HG02938 (cell line): ENCODE measurements at regions not wholly inside any gene's neighbourhood (a gene's known extent, or its start where the extent isn't known, plus 50 kb on each side); places are given as distances from the start of the nearest gene placed in this dataset.
"Not testable (repeated sequence)": the region's sequence is repeated elsewhere in the genome, so short reads cannot be mapped to it uniquely, and the experiment has no call there.

Experiments
- ATAC-seq: cut with Tn5 transposase; IDR thresholded peaks from one replicate; pipeline ENCODE4 v1.9.1; 2021; ENCODE audit warnings: mild to moderate bottlenecking, moderate library complexity; ENCODE audit not compliant: unreplicated experiment

DNA sequence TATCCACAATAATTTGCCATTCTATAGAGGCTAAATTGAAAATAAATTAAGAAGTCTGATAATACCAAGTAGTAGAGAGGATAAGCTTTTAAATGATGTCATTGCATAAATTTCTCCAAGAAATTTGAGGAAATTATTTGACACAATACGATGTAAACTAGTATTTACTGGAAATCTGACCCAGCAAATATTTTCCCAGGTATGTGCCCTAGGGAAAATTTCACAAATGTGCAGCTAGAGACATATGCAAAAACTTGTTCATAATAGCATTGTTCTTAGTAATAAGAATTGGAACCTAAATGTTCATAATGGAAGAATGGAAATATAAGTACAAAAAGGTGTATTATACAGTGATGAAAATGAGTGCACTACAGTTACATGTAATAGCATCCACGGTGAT is 888.8 kb upstream of the SOX11 start:
- no peak for ATAC-seq

DNA sequence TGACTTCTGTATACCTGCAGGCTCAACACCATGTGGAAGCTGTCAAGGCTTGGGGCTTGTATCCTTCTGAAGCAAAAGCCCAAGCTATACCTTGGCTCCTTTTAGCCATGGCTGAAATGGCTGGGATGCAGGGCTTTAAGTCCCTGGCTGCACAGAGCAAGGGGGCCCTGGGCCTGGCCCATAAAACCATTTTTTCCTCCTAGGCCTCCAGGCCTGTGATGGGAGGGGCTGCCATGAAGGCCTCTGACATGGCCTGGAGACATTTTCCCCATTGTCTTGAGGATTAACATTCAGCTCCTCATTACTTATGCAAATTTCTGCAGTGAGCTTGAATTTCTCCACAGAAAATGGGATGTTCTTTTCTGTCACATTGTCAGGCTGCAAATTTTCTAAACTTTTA is 878.0 kb upstream of the SOX11 start:
- ATAC-seq = not testable (repeated sequence)

GRCh38 chr2:4827836-4828235 is 864.3 kb upstream of the SOX11 start:
- ATAC-seq = no peak

DNA sequence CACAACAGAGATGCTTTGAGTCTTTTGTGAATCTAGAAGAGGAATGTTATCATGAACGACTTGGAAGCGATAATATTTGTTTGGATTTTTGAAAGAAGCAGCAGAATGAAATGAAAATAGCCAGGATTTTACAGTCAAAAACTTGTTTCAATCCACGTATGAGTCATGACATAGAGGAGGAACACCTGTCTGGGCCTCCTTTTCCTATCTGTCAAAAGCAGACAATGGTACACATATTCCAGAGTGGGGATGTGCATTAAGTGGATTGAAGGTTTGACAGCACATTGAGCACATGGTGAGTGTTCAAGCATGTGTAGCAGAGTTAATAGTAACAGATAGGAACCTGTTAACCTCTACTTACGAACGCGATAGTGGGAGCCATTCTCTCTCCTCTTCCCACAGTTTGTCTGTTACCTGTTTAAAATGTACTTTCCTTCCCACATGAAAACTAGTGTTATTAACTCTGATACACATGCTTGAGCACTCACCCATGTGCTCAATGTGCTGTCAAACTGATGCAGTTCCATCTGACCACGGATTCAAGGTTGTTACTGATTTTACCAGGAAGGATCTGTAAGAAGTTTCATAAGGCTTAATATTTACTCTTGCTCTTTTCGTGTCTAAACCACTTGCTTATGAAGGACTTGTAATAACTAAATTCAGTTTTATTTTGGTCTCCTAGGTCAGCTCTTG is 863.4 kb upstream of the SOX11 start:
- no peak for ATAC-seq

DNA sequence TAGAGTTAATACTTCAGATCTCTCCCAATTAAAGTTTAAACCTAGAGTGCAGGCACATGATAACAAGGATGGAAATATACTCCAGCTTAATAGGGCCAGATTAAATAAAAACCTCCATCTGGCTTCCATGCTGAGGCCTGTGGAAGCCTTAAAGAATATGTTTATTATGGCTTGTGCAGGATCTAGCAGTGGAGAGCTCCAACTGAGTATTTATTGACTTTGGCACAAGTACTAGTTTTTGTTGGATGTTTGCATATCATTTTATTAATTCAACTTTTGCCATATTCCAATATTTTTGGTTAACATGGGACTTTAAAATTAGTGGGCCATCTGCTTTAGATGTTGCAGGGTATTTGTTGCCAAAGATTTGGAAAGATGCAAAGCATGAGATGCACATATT is 860.4 kb upstream of the SOX11 start:
- ATAC-seq = no peak

DNA sequence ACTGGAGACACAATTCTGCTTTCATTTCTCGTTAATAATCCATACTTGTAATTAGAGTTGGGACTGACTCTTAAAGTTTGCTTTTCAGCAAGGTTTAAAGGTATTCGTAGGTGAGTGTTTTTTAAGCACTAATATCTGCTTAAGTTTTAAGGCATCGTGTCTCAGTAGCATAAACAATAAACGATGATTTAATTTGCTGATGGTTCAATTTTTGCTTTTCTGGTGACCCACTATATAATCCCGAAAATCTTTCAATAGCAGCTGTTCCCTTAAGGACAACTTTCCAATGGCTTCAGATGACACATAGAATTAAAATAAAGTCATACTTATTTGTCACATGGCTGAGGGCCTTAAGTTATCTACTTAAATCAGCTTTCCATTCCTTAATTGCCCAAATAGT is 859.5 kb upstream of the SOX11 start:
- no peak for ATAC-seq

DNA sequence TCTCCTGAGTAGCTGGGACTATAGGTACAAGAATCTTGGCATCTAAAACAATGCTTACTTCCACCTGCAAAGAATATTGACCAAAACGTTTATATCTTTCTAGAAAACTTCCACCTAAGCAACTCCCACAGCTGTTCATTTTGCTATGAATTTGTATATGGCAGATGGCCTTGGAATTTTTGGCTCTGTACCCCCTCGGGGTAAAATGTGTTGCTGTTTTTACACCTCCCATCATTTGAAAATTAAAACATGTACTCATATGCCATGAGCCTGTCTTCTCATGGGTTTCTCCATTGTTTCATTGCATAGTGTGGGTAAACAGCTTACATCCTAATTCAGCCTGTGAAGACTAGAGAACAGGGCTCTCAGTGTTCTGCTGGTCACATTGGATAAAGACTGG is 853.6 kb upstream of the SOX11 start:
- ATAC-seq = no peak

GRCh38 chr2:4840791-4841190 is 851.4 kb upstream of the SOX11 start:
- ATAC-seq = no peak

DNA sequence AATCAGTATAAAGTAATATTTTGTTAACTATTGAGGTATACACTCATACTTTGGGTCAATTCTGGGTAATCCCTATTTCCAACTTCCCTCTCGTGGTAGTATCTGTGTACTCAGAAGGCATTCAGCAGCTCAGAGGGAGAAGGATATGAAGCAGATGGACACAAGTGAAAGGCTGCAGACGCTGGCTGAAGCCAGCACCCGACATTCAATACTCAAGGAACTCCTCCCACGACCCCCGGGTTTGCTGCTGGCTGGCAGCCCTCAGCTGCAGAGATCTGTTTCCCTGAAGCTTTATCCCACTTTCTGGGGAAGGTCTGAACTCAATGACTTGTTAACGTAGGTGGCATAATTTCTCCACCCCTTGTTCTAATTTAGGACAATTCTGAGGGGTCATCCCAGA is 847.3 kb upstream of the SOX11 start:
- no peak for ATAC-seq

GRCh38 chr2:4862031-4862430 is 830.2 kb upstream of the SOX11 start:
- no peak for ATAC-seq

- no peak for ATAC-seq
Measured at GRCh38 chr2:4866198-4866597, 826.0 kb upstream of the SOX11 start.

GRCh38 chr2:4868466-4868865 is 823.7 kb upstream of the SOX11 start:
- ATAC-seq = no peak

DNA sequence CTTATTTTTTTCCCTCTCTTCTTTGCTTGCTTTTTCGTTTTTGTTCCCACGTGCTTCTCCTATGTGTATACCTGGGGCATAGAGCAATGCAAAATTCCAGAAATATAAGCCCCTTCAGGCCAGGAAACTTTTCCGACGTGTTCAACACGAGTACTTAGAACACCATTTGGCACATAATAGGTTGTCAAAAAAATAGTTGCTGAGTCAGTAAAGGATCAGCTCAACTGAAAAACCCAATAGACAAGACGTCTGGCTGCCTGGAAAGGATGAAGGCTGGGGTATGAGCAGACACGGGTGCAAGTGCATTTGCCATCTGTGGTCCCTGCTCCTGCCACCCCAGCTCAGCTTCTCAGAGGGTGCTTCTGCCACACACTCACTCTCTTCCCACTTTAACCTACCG is 823.0 kb upstream of the SOX11 start:
- ATAC-seq = no peak

DNA sequence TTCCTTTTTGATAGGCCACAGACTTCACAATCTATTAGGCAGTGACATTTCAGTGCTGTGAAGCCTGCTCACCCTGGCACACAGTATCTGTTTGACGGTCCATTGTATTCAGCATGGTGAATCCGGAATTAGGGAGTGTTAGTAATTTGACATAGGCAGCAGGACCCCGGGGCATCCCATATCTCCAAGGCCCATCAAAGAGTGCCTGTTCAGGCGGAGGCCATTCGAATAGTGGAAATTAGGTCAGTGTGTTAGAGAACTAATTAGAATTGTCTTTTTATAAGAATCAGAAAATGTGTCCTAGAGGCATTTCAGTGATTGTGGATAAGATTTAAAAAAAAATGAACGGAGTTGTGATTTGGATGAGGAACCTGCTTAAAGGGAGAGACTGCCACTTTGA is 818.8 kb upstream of the SOX11 start:
- no peak for ATAC-seq

DNA sequence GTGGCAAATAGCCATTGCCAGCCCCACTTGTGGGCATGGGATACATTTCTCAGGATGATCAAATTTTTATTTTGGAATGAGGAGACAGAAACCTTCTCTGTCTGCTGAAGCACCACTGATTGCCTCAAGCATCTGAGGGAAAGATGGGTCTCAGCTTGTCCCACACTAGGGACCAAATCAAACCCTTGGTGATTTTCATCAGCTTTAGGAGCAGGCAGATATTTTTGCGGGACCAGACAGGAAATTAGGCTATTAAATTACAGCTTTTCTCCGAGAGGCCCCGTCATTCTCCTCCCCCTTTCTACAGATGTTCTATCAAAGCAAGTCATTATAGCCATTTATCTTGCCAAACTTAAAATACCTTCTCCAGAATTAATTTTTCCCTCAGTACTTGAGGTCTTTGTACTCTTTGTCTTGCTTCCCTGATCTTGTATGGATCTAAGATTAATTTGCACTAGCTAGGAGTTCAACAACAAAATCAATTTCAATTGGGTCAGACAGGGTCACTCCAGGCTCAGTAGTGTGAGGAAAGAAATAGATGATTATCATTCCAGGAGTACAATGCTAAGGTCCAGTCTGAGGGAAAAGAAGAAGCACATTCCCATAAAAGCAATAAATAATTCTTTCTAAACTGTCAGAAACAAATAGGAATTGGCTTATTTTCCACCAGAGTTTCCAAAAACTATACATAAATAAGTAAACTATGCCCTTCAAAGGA is 818.1 kb upstream of the SOX11 start:
- no peak for ATAC-seq

GRCh38 chr2:4882421-4882820 is 809.8 kb upstream of the SOX11 start:
- no peak for ATAC-seq

DNA sequence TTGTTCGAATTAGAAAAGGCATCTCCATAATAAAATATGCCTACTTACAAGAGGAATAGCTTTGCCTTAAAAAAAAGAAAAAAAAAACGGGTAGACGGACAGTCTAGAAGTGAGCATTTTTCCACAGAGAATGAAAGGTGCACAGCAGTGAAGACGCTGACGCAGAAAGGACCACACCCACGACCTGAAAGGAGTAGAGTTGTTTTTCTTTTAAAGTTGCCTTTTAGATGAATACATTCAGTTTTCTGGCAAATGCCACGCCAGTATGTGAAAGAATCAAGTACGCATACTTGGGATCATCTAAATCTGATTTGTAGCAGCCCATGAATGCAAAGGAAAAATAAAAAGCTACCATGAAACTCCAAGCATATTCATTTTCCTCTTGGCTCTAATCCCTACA is 809.2 kb upstream of the SOX11 start:
- no peak for ATAC-seq

DNA sequence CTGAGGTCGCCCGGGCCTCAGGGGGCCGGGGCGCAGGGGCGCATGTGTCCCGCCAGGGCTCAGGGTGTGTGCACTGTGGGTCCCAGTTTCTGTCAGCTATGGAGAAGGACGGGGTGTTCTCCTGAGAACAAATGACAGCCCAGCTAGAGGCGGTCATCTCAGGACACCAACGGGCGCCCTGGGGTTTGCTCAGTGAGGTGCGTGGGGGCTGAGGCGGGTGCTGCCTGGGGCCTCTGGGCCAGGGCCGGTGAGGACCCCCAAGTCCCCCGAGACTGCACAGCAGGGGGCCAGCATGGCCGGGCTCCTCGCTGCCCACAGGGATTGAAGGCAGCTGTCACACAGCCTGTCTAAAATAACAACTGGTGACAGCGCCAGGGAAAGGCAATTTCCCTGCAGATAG is 808.8 kb upstream of the SOX11 start:
- ATAC-seq = no peak

DNA sequence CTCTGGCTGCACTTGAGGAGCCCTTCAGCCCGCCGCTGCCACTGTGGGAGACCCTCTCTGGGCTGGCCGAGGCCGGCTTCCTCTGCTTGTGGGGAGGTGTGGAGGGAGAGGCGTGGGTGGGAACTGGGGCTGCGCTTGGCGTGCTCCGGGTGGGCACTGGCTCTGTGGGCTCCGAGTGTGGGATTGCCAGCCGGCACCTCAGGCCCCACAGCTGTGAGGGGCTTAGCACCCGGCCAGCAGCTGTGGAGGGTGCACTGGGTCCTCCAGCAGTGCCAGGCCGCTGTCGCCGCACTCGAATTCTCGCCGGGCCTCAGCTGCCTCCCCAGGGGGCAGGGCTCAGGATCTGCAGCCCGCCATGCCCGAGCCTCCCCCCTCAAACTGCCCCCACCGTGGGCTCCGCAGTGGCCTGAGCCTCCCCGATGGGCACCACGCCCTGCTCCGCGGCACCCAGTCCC is 808.0 kb upstream of the SOX11 start:
- no peak for ATAC-seq

DNA sequence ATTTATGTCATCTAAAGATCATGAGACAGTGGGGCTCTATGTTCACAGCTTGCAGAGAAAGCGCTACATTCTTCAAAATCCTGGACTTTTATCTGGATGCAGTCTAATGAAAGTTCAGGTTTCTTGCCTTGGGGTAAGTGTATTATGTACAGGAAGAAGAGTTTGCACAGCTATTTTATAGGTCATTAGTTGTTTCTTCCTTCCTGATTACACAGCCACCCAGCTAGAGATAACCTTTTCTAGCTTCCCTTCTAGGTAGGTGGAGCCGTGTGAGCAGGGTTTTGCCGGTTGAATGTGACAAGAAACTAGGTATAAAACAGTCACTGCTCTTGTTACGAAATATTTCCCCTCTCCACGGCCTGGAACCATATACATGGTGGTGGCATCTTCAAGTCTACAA is 800.8 kb upstream of the SOX11 start:
- ATAC-seq = no peak

DNA sequence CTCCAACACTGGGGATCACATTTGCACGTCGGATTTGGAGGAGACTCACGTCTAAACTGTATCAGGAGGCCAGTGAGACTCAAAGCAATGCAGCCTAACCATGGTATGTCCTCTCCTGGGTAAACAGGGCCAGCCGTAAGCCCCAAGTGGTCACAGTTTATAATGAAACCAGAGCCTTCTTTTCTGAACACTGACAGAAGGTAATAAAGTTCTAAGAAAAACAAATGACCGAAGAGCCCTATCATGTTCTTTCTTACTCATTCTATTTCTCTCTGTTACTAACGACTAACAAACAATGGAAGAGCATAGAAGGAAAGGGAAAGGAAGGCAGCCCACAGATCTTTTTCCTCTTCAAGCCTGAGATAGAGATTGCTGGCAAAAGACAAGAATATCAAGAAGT is 796.8 kb upstream of the SOX11 start:
- ATAC-seq = no peak

DNA sequence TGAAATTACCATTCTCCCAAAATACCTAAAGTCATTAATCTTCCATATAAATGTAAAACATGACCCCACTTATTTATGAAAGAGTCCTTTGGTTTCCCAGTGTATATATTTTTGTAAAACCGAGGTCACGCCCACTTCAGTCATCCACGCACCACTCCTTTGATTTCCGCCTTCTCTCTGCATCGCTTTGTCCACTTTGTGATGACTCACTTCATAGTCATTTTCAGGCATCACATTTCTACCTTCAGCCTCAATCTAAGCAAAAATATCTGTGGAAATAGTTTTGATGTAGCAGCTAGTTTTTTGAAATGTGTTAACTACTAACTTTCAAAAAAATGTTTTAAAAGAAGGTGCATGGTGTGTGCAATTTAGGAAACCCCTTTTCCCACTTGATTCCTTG is 793.5 kb upstream of the SOX11 start:
- ATAC-seq = no peak

- no peak for ATAC-seq
Measured at GRCh38 chr2:4900242-4900641, 791.9 kb upstream of the SOX11 start.
